HG03520 (cell line): ENCODE measurements at regions not wholly inside any gene's neighbourhood (a gene's known extent, or its start where the extent isn't known, plus 50 kb on each side); places are given as distances from the start of the nearest gene placed in this dataset.
"Not testable (repeated sequence)": the region's sequence is repeated elsewhere in the genome, so short reads cannot be mapped to it uniquely, and the experiment has no call there.

Source experiments
- ATAC-seq: cut with Tn5 transposase; IDR thresholded peaks from one replicate; pipeline ENCODE4 v1.9.1; 2021; ENCODE audit warnings: mild to moderate bottlenecking, moderate library complexity; ENCODE audit not compliant: unreplicated experiment

DNA sequence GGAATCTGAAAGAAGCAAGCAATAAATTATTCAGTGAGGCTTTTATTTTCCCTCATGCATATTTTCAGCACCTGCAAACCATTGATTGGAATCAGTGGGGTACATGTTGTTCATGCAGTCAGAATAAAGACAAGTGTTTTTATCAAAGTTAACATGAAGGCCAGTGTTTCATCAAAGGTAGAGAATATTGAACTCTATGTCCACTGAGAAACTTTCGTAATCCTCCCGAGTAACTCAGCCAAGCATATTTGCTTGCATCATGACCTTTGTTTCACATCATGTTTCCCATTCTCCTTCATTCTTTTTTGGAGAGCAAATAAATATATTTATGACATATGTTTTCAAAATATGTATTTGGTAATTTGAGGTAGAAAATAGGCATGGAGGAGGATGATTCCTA is 663.1 kb downstream of the SH2D4B start:
- ATAC-seq = no peak

DNA sequence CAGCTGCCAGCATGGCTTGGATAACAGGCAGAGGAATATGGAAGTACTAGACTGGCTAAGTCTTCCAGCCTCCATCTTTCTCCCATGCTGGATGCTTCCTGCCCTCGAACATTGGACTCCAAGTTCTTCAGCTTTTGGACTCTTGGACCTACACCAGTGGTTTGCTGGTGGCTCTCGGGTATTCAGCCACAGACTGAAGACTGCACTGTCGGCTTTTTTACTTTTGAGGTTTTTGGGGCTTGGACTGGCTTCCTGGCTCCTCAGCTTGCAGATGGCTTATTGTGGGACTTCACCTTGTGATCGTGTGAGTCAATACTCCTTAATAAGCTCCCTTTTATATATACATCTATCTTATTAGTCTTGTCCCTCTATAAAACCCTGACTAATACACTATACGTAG is 667.6 kb upstream of the NRG3 start:
- not testable (repeated sequence) for ATAC-seq

DNA sequence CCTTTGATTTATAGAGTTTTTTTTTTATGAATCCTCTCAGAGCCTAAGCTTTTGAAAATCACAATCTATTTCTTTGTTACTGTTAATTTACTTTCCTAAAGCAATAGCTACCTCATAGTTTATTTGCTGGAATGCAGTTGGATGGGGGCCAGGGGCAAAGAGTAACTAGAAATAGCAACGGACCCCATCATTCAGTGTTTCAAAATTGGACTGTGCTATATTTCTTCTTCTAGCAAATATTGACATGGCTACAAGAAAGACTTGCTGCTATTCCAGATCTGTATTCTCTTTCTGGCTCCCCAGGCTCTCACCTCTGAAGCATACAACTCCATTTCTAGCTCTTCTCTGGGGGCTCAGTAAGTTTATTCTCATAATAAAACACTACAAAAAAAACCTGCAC is 661.6 kb upstream of the NRG3 start:
- ATAC-seq = no peak

DNA sequence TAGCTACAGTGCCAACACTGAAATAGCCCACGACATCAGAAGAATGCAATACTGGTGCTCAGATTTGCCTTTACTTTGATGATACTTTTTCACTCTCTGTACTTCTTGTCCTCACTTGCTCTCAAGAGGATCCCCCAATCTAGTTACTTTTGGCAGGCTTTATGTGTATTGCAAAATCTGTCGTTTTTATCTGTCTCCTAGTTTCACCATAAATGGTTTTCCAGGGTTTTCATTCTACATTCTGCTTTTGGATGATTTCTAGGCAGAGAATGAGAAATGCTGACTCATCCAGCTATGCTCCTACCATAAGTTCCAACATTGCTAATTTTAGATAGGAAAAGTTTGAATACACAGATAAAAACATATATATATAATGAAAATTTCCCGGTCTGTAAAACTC is 659.5 kb upstream of the NRG3 start:
- ATAC-seq = no peak

DNA sequence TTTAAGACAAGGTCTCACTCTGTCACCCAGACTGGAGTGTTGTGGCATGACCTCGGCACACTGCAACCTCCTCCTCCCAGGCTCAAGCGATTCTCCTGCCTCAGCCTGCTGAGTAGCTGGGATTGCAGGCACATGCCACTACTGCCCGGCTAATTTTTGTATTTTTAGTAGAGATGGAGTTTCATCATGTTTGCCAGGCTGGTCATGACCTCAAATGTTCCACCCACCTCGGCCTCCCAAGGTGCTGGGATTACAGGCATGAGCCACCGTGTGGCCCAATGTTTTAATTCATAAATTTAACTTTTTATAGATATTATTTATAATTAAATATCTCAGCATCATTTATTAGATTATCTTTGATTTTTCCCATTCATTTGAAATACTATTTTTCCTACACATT is 658.0 kb upstream of the NRG3 start:
- ATAC-seq = no peak

DNA sequence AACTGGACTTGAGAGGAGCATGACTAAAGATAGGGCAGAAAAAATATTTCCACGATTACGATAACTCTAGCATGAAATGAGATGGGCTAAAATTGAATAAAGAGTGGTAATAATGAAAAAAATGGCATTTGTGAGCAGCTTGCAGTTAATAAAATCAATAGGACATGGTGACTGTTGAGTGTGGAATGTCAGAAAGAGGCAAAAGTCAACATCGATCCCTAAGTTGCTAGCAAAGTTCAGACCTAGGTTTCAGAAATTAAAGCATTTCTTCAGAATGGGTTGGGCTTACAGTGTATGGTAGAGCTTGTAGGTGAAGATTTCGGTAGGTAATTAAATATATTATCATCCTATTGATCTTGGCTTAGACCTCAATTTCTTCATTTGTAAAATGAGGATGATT is 656.7 kb upstream of the NRG3 start:
- no peak for ATAC-seq

DNA sequence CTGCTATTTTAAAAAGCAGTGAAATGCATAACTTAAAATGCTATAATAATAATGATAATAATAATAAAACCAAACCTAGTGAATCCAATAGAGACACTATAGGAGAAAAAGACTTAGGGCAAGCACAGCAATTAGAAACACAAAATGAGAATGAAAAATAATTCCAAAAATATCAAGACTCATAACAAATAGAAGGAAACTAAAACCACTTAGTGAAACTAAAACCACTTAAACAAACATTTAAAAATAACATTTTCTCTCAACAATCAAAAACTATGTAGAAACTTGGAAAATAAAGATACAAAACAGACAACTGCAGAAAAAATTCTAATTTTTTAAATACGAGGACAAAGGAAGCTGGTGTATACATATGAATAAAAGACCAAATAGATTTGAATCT is 655.2 kb upstream of the NRG3 start:
- no peak for ATAC-seq

DNA sequence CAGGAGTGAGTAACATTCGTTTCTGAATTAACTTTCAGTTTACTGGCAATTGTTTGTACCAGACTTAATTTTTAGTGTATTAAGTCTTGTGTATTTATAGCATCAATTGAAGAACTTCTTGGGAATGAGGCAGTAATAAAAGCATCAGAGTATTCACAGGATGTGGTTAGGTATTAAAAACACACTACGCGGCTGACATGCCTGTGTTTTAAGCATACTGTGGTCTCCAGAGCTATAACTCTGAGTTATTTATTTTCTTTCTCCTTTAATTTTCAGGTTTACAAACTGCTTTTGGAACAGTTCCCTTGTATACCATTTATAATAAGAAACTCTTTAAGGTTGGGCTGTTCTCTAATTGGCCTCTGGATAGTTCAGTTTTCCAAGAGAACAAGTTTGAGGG is 626.1 kb upstream of the NRG3 start:
- no peak for ATAC-seq

DNA sequence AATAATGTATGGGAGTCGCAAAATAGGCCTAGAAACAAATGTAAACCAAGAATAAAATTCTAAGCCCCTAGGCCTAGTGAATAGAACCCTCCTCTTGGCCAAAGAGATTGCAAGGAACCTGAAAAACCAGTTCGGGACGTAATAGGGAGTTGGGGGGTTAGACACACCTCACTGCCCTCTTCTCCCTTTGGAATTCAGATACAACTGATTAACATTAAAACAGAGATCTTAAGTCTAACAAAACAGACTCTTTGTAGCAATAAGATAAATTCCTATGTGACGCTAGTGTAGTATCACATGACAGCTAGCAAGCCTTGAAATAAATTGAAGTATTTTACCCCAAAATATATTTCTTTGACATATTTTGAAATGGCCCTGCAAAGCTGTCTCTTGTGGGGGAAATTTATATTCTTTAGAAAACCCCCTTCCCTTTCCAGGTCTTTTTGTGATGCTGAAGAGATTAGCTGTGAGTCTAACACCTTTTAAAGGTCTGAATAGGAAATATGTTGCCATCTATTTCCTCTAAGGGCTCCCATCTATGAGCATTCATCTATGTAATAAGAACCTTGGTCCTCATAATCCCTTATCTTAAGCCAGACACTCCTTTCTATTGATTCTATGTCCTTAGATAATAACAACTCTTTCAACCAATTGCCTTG is 623.4 kb upstream of the NRG3 start:
- no peak for ATAC-seq

DNA sequence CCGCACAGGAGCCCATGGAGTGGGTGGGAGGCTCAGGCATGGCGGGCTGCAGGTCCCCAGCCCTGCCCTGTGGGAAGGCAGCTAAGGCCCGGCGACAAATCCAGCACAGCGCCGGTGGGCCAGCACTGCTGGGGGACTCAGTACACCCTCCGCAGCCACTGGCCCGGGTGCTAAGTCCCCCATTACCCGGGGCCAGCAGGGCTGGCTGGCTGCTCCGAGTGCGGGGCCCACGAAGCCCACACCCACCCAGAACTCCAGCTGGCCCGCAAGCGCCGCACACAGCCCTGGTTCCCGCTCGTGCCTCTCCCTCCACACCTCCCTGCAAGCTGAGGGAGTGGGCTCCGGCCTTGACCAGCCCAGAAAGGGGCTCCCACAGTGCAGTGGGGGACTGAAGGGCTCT is 610.0 kb upstream of the NRG3 start:
- not testable (repeated sequence) for ATAC-seq

DNA sequence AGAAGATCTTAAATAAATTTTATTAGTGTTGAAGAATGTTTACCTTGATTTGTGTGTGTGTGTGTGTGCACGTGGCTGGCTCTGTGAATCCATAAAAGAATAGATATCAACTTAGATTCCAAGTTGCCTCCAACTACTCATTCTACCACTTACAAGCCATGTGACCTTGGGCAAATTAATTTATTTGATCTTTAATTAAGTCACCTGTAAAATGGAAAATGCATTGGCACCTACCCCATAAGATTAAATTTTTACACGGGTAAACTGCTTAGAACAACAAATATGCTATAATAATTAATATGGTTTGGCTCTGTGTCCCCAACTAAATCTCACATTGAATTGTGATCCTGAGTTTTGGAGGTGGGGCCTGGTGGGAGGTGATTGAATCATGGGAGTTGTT is 604.9 kb upstream of the NRG3 start:
- ATAC-seq = no peak

DNA sequence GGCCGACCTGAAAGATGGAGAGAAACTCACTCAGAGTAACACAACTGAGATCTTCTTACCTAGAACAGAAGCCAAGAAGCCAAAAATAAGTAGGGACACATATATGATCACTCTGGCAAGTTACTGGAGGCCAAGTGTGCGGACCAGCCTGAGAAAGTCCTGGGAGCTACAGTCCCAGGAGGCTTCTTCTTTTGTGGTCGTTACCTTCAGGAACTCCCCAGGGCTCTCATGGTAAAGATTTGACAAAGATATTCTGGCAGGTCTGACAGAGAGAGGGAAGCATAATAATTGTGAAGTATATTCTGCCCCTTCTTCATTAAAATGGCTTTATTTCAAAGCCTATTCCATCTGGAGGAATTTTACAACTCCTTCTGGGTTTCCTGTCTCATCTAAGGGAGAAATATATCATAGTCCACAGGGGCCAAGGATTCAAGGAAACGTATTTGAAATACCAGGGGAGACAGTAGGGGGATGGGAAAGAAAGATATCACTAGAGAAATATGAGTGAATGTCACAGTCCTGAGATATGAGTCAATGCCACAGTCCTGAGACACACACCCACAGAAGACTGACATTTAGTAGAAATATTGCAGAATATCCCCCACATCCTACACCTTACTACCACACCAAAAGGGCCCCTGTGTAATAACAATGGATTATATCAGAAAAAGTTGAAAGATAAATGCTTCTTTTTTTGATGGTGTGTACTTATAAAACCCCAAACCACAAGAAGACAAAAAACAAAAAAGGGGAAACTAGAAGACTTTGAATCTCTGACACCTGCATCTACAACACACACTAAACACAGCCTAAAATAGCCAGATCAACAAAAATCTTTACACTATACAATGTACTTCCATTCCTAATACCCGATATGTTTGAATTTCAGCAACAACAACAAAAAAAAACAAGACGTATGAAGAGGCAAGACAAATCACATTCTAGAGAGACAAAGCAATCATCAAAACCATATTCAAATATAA is 594.2 kb upstream of the NRG3 start:
- no peak for ATAC-seq

DNA sequence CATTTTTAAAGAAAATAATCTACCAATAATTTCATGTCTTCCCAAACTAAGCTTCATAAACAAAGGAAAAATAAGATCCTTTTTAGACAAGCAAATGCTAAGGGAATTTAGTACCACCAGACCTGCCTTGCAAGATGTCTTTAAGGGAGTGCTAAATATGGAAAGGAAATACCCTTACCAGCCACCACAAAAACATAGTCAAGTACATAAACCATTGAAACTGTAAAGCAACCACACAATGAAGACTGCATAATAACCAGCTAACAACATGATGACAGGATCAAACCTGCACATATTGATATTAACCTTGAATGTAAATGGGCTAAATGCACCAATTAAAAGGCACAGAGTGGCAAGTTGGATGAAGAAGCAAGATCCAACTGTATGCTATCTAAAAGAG is 586.5 kb upstream of the NRG3 start:
- ATAC-seq = no peak

DNA sequence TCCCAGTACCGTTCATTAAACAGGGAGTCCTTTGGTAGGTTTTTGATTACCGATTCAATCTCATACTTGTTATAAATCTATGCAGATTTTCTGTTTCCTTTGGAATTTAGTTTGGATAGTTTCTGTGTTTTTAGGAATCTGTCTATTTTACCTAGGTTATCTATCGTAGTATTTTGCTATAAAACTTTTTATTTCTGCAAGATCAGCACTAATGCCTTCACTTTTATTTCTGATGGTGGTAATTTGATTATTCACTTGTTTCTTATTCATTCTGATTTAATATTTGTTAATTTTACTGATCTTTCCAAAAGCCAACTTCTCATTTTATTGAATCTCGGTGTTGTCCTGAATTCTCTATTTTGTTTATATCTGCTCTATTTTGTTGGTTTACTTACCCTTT is 577.7 kb upstream of the NRG3 start:
- no peak for ATAC-seq

DNA sequence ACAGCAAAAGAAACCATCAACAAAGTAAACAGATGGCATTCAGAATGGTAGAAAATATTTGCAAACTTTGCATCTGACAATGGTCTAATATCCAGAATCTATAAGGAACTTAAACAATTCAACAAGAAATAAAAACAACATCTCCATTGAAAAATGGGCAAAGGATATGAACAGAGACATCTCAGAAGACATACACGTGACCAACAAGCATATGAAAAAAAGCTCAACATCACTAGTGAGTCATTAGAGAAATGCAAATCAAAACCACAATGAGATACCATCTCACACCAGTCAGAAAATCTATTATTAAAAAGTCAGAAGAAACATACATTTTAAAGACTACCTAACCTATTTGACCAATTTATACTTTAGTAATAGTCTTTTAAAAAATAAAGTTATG is 571.3 kb upstream of the NRG3 start:
- ATAC-seq = no peak

DNA sequence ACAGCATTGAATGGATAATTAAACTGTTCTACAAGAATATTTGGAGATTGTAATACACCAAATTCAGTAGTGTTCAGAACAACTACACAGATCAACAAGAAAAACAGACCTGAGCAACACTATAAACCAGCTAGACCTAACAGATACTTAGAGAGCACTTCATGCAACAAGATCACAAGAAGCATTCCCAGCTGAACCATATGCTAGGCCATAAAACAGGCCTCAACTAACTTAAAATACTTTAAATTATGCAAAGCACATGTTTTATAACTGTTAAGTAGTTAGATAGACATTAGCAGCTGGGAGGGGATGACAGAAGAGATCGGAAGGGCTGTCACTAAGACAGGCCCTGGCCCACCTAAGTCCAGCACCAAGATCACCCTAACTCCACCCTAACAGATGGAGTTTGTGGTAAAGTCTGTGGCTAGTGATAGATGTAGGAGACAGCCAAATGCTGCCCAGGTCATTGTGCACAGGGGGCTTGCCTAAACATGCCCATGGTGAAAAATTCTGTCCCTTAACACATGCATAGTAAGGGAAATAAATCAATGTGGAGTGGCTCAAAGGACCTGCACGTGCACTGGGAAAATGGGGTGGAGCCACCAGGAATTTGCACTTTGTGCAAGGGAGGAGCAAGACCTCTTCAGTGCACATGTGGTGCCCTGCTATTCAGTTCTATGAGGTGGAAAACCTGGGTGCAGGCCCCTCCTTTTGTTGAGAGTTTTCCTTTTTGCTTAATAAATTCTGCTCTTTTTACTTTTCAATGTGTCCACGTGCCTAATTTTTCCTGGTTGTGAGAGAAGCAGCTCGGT is 567.8 kb upstream of the NRG3 start:
- no peak for ATAC-seq

DNA sequence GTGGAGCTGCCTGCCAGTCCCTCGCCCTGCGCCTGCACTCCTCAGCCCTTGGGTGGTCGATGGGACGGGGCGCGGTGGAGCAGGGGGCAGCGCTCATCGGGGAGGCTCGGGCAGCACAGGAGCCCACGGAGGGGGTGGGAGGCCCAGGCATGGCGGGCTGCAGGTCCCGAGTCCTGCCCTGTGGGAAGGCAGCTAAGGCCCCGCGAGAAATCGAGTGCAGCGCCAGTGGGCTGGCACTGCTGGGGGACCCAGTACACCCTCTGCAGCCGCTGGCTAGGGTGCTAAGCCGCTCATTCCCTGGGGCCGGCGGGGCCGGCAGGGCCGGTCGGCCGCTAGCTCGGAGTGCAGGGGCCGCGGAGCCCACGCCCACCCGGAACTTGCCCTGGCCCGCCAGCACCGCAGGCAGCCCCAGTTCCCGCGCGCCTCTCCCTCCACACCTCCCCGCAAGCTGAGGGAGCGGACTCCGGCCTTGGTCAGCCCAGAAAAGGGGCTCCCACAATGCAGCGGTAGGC is 565.9 kb upstream of the NRG3 start:
- ATAC-seq = no peak

DNA sequence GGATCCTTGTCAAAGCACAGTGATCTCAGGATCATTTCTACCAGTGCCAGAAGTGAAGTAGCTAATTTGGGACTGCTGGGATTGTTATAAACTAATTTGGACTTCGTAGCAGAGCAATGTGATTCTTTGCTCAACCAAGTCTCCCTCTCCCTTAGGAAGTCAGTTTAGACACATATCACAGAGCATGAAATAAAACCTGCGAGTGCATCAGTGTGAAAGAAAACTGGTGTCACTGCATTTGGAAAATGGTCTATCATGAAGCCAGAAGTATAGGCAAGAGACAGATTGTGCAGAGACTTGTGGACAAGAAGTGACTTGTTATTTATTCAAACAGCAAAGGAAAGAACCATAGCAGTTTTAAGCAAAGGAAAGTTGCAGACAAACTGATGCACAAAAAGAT is 560.5 kb upstream of the NRG3 start:
- no peak for ATAC-seq

DNA sequence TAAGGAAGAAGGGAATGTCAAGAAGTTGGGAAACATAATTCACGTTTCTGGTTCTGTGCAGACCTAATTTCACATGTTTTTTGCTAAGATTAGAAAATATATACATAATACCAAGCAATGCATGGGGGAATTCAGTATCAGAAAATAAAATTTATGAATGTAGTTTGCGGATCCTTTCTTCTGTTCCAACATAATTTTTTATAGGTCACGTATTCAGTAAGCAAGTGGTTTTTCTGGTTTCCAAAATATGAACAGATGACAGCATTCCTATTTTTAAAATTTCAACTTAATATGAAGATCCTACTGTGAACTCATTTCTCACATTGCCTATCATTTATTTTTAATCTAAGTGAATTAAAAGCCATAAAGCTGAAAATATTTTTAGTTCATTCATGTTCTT is 560.0 kb upstream of the NRG3 start:
- no peak for ATAC-seq

DNA sequence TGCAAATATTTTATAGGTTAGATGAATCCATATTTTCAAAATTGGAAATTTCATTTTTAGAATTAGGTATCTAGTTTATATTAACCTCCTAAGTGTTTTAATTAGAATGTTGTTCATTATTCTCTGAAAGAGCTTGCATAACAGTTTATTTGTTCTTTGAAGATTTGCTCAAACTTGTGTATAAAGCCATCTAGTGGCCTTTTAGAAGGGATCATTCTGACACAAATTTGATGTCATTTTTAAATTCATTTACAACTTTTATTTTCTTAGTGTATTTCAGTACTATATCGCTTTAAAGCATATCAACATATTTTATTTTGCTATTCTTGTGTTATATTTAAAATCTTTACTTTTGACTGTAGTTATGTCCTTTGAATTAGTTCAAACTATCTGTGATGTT is 527.0 kb upstream of the NRG3 start:
- no peak for ATAC-seq

DNA sequence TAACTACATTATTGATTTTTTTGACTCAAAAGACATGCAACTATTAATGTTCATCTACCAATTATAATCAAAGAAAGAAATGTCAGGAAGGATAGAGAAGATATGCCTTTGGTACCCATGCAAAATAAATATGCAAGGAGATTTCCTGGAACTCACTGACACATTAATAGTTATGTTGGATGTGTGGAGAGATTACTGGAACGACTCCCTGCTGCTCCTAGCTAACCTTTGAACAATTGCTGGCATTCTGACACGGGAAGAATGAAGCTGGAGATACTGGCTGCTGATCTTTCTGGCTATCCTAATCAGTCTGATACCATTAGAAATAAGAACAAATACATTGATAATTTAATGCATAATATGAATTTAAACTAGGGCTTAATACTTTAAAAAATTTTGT is 507.9 kb upstream of the NRG3 start:
- ATAC-seq = no peak
